ENCODE measurements at regions not wholly inside any gene's neighbourhood (a gene's known extent, or its start where the extent isn't known, plus 50 kb on each side); places are given as distances from the start of the nearest gene placed in this dataset.
"Not testable (repeated sequence)": the region's sequence is repeated elsewhere in the genome, so short reads cannot be mapped to it uniquely, and the experiment has no call there.

DNA sequence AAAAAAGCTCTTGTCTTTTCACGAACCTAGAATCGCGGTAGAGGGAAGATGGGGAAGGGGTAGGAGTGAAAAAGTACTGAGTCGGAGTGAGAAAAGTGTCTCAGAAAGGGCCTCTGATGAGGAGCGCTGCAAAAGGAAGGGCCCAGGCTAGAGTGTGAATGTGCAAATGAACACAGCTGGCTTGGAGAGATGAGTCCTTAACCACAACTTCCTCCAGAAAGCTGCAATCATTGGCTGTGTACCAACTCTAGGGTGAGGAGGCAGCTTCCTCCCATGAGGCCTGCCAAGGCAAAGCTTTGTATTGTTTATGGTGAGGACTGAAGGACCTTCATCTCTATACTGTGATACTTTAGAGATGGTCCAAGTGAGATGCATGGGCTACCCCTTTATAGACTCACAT, 566.9 kb upstream of the ANO5 start:
- no peak for DNase-seq (ENCODE audit: low spot score)

DNA sequence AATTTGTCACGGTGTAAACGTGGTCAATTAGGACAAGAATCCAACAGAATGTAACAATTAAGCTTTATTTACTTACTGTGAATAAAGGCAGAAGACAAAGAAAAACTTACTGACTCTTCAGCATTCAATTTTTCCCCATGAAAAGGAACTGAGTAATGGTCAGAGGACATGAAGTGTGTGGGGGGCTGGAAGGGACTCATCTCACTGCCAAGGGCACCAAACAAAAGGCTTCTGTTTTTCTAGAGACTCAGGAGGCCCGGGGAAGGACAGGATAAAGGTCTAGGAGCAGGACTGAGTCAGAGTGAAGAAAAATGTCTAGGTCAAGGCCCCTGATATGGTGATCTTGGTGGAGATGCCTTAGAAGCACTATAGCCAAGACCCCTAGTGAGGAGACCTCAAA, 564.2 kb upstream of the ANO5 start:
- DNase-seq (ENCODE audit: low spot score) = no peak

- no peak for DNase-seq (ENCODE audit: low spot score)
Observed at GRCh38 chr11:21630934-21631478, 561.9 kb upstream of the ANO5 start.

- DNase-seq (ENCODE audit: low spot score) = no peak
Observed at GRCh38 chr11:21631991-21632390, 560.9 kb upstream of the ANO5 start.

DNA sequence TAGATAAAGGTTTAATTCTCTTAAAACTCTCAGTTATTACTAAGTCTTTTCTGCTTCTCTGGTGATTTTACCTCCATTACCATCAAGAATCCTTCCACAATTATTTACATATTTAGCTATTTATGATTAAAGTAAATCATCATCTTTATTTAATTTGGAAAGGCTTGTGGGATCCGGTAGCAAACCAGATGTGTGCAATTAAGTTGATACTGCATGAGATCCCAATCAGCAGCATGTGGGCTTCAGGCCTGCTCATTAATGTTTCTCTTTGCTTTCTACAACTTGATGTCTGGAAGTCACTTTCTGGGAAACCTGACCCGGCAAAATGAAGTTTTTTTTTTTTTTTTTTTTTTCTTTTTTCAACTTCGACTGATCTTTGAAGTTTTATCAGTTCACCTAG, 558.4 kb upstream of the ANO5 start:
- no peak for DNase-seq (ENCODE audit: low spot score)

- peak; percentile 9 for DNase-seq (ENCODE audit: low spot score)
Observed at GRCh38 chr11:21634956-21635355, 557.9 kb upstream of the ANO5 start.

GRCh38 chr11:21635394-21636145, 557.3 kb upstream of the ANO5 start:
- DNase-seq (ENCODE audit: low spot score) = no peak

DNA sequence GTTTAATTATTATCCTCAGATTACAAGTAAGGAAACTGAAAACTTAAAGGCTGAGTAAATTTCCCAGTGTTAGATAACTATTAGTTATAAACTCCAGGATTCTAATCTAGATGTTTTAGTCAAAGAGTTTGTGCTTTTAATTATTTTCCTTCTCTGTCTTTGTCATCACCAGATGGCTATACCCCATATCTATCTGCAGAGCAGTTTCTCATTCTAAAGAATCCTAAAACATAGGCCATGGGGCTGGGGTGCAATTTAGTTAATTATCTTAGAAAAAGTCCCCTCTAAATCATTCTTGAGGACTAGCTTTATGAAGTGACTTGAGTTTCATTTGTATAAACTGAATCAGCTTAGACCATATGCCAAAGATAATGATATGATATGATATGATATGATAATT, 556.3 kb upstream of the ANO5 start:
- DNase-seq (ENCODE audit: low spot score) = no peak

DNA sequence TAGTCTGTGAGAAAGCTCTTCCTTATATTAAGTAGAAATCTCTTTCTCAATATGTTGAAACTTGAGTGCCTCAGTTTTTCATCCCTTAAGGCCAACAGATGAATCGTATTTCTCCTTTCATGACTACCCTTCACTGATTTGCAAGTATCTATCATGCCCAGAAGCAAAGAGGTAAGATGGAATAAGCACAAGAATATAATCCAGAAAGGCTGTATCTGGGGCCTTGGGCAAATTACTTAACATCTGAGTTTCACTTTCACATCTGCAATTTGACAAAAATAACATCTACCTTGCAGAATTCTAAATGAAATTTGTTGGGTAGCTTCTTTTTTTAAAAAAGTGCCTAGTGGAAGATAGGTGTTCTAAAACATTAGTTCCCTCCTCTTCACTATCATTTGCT, 552.4 kb upstream of the ANO5 start:
- DNase-seq (ENCODE audit: low spot score) = no peak

- DNase-seq (ENCODE audit: low spot score) = no peak
Observed at GRCh38 chr11:21641869-21642268, 551.0 kb upstream of the ANO5 start.

- DNase-seq (ENCODE audit: low spot score) = no peak
Observed at GRCh38 chr11:21646351-21646750, 546.5 kb upstream of the ANO5 start.

- no peak for DNase-seq (ENCODE audit: low spot score)
Observed at GRCh38 chr11:21650961-21651360, 541.9 kb upstream of the ANO5 start.

DNA sequence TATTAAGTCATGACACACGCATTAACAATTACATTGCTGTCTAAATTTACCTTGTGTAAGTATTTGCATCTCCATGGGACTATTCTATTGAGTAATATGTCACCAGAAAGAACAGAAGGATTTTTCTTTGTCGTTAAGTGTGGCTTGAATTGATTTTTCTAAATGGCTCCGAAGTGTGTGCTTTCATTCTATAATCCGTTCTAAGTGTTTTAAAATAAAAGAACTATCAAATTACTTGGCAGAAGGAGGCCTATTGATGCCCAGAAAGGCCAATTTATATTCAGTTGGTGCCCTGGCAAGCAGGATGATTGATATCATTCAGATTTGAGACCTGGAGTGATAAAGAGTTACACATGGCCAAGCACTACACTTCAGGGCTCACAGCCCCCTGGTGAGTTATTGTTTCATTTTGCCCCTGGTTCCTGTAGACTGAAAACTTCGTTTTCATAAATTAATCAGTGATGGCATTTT, 538.9 kb upstream of the ANO5 start:
- no peak for DNase-seq (ENCODE audit: low spot score)

GRCh38 chr11:21656065-21656464, 536.8 kb upstream of the ANO5 start:
- DNase-seq (ENCODE audit: low spot score) = no peak

GRCh38 chr11:21658654-21659193, 534.2 kb upstream of the ANO5 start:
- DNase-seq (ENCODE audit: low spot score) = no peak

DNA sequence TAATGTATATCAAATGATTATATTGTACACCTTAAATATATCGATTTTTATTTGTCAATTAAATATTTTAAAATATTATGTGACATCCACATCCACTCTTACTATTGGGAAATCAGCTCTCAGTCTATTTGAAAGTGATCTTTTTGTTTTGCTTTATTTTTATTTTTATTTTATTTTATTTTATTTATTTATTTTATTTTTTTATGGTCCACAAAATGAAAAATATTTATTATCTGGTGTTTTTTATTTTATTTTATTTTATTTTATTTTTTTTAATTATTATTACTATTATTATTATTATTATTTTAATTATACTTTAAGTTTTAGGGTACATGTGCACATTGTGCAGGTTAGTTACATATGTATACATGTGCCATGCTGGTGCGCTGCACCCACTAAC, 533.5 kb upstream of the ANO5 start:
- DNase-seq (ENCODE audit: low spot score) = not testable (repeated sequence)

- no peak for DNase-seq (ENCODE audit: low spot score)
Observed at GRCh38 chr11:21659961-21660360, 532.9 kb upstream of the ANO5 start.

DNA sequence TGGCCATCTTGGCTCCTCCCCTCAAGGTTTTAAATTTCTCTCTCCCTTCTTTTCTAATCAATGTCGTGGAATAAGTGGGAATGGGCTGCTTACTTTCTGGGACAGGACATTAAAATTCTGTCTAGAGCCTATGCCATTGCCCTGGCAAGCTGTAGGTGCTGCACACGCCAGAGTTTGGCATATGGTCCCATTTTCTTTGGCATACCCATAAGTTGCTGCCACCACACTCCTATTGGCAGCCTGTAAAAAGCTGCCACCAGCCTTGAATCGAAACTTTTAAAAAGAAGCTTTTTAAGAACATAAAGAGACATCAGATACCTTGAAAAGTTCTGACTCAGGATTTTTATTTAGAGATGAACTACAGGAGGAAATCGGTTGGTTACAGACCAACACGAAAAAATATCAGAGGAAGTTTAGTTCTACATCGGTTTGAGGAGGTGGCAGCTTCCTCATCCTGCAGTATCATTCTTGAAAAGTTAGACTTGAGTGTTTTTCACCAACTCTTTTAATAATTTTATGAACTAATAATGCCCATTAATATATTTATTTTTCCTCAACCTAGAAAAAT, 517.8 kb upstream of the ANO5 start:
- DNase-seq (ENCODE audit: low spot score) = no peak

- no peak for DNase-seq (ENCODE audit: low spot score)
Observed at GRCh38 chr11:21687643-21688042, 505.2 kb upstream of the ANO5 start.

DNA sequence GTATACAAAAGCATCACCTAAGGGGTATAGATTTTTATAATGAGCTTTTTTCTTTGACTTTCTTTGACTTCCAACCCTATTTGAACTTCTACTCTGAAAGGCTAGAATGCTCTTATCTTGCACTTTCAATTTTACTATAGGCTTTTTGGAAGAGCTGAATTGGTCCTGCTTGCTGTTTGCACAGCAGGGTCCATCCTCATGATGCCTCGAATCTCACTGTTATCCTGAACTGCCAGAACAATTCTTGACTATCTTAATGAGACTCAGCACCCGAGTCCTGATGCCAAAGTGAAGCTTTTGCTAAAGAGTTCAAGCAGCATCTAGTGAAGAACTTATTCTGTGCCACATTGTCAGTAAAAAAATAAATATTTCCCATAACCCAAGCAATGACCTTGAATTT, 488.3 kb upstream of the ANO5 start:
- no peak for DNase-seq (ENCODE audit: low spot score)

GRCh38 chr11:21707116-21707739, 485.7 kb upstream of the ANO5 start:
- no peak for DNase-seq (ENCODE audit: low spot score)

DNA sequence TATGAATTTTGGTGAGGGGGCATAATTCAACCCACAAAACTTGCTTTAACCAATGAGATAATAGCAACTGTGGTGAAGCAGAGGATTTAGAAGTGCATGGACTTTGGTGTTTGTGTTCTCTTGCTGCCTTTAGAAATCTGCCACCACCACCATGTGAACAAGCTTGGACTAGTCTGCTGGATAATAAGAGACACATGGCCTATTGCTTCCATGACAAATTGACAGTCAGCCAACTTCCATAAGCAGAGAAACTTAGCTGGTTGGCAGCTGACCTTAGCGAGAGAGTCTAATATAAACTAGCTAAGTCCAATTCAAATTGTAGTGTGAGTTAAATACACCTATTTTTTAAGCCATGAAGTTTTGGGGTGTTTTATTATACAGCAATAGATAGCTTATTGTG, 482.1 kb upstream of the ANO5 start:
- no peak for DNase-seq (ENCODE audit: low spot score)

GRCh38 chr11:21711341-21711740, 481.5 kb upstream of the ANO5 start:
- DNase-seq (ENCODE audit: low spot score) = no peak

Measured in HuH-7.5 (cell line).